Activated CD8-positive, alpha-beta memory T cell treated with anti-CD3 and anti-CD28 coated beads, Interleukin-2, amount 50 U/mL, for 1 hour (primary cell): ENCODE measurements at regions not wholly inside any gene's neighbourhood (a gene's known extent, or its start where the extent isn't known, plus 50 kb on each side); places are given as distances from the start of the nearest gene placed in this dataset.
"Not testable (repeated sequence)": the region's sequence is repeated elsewhere in the genome, so short reads cannot be mapped to it uniquely, and the experiment has no call there.

ENCODE experiments used
- DNase-seq: peaks from one replicate; pipeline ENCODE4 v3.0.0-alpha.2; 2020; ENCODE audit errors: extremely low read depth

GRCh38 chr10:64115908-64116643 is 594.9 kb downstream of the REEP3 start:
- no peak for DNase-seq

- DNase-seq: no peak
Observed at GRCh38 chr10:64116707-64117106, 595.5 kb downstream of the REEP3 start.

- DNase-seq: no peak
Observed at GRCh38 chr10:64118736-64119135, 597.5 kb downstream of the REEP3 start.

- DNase-seq: not testable (repeated sequence)
Observed at GRCh38 chr10:64120301-64120980, 599.2 kb downstream of the REEP3 start.

GRCh38 chr10:64130152-64130551 is 609.0 kb downstream of the REEP3 start:
- no peak for DNase-seq

- no peak for DNase-seq
Observed at GRCh38 chr10:64134676-64135075, 613.5 kb downstream of the REEP3 start.

- DNase-seq: no peak
Observed at GRCh38 chr10:64142395-64142794, 621.2 kb downstream of the REEP3 start.

GRCh38 chr10:64148607-64149006 is 627.4 kb downstream of the REEP3 start:
- no peak for DNase-seq

- DNase-seq: no peak
Observed at GRCh38 chr10:64156166-64156565, 635.0 kb downstream of the REEP3 start.

GRCh38 chr10:64158551-64158950 is 637.4 kb downstream of the REEP3 start:
- DNase-seq: no peak

- DNase-seq: no peak
Observed at GRCh38 chr10:64159910-64160872, 639.0 kb downstream of the REEP3 start.

- no peak for DNase-seq
Observed at GRCh38 chr10:64170791-64171190, 649.6 kb downstream of the REEP3 start.

GRCh38 chr10:64173826-64174225 is 652.6 kb downstream of the REEP3 start:
- no peak for DNase-seq

- DNase-seq: no peak
Observed at GRCh38 chr10:64174666-64175255, 653.6 kb downstream of the REEP3 start.

GRCh38 chr10:64175271-64175962 is 654.2 kb downstream of the REEP3 start:
- DNase-seq: no peak

GRCh38 chr10:64182671-64183070 is 661.5 kb downstream of the REEP3 start:
- DNase-seq: no peak

- DNase-seq: no peak
Observed at GRCh38 chr10:64191286-64191685, 670.1 kb downstream of the REEP3 start.

- DNase-seq: no peak
Observed at GRCh38 chr10:64196638-64197315, 675.6 kb downstream of the REEP3 start.

- DNase-seq: no peak
Observed at GRCh38 chr10:64201936-64202335, 680.7 kb downstream of the REEP3 start.

GRCh38 chr10:64204504-64204903 is 683.3 kb downstream of the REEP3 start:
- not testable (repeated sequence) for DNase-seq

GRCh38 chr10:64206409-64206808 is 685.2 kb downstream of the REEP3 start:
- DNase-seq: no peak
